Thyroid gland (tissue), 4 donors: ENCODE measurements at regions not wholly inside any gene's neighbourhood (a gene's known extent, or its start where the extent isn't known, plus 50 kb on each side); places are given as distances from the start of the nearest gene placed in this dataset.

ENCODE experiments used
- POLR2A ChIP-seq, 2 donors: fragments of 450-650 bp; IDR thresholded peaks; one replicate each; pipeline ENCODE4 v1.6.1; 2017; ENCODE audit warnings: antibody characterized with exemption in 2 of 2, mild to moderate bottlenecking in 2 of 2, moderate library complexity in 1 of 2
- TF ChIP-seq, protein P1 (sequence below), 6 experiments: fragments of 200-600 bp in 3 of 6; fragments of 450-650 bp in 3 of 6; sonication (generic) in 3 of 6; IDR thresholded peaks; one replicate each; pipeline ENCODE4 v1.5.1; 2016 to 2019; ENCODE audit warnings: antibody characterized with exemption in 6 of 6, mild to moderate bottlenecking in 2 of 6, inconsistent platforms in 1 of 6, moderate library complexity in 1 of 6

DNA sequence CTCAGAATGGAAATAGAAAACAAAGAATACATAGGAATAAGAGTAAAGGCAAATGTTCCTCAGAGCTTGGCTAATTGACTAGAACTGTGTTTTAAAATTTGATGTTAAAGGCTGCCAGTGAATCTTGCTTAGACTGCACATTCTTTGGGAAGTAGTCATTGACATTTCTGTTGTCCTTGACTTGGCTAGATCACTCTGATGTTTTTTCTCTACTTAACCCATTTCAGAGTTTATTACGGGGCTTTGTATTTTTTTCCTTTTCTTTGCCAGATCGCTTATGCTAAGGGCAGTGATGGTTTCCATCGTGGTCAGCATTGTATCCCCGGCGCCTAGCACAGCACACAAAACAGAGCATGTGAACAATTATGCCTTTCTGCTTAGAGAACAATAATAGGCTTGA, 1126.7 kb upstream of the CDH9 start:
- TF ChIP-seq POLR2A (IDR thresholded peaks at IDR 0.05): no peak
- TF ChIP-seq, protein P1, sequence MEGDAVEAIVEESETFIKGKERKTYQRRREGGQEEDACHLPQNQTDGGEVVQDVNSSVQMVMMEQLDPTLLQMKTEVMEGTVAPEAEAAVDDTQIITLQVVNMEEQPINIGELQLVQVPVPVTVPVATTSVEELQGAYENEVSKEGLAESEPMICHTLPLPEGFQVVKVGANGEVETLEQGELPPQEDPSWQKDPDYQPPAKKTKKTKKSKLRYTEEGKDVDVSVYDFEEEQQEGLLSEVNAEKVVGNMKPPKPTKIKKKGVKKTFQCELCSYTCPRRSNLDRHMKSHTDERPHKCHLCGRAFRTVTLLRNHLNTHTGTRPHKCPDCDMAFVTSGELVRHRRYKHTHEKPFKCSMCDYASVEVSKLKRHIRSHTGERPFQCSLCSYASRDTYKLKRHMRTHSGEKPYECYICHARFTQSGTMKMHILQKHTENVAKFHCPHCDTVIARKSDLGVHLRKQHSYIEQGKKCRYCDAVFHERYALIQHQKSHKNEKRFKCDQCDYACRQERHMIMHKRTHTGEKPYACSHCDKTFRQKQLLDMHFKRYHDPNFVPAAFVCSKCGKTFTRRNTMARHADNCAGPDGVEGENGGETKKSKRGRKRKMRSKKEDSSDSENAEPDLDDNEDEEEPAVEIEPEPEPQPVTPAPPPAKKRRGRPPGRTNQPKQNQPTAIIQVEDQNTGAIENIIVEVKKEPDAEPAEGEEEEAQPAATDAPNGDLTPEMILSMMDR (IDR thresholded peaks at IDR 0.05): no peak
